ENCODE measurements at regions not wholly inside any gene's neighbourhood (a gene's known extent, or its start where the extent isn't known, plus 50 kb on each side); places are given as distances from the start of the nearest gene placed in this dataset.

- Histone ChIP-seq H3K79me2 (ENCODE audit: low read length) (no peaks in the 10 kb centered on the region), H3K4me2 (ENCODE audit: low read depth, low read length) (no peak overlapping the region), H2AFZ (ENCODE audit: low read length) (no peak overlapping the region), H3K9me3 (replicated peaks; ENCODE audit: insufficient read depth, low read length) (no peaks in the 10 kb centered on the region), H3K36me3 (replicated peaks; ENCODE audit: insufficient read depth, low read length) (no peaks in the 10 kb centered on the region), H3K9ac (ENCODE audit: low read length) (no peak overlapping the region), H3K4me3 (ENCODE audit: low read length) (no peak overlapping the region), H3K9me2 (replicated peaks; ENCODE audit: insufficient read depth, low read length) (no peaks in the 10 kb centered on the region), H3F3A (ENCODE audit: insufficient read depth, low read length) (no peaks in the 10 kb centered on the region), H3K27ac (ENCODE audit: low read length) (no peak overlapping the region), H3K4me1 (ENCODE audit: low read length) (no peaks in the 10 kb centered on the region), H3K27me3 (replicated peaks; ENCODE audit: insufficient read depth, low read length) (no peaks in the 10 kb centered on the region), H4K20me1 (ENCODE audit: insufficient read depth, low read length) (no peaks in the 10 kb centered on the region)
- TF ChIP-seq CTCF (IDR thresholded peaks at IDR 0.05; ENCODE audit: low read length) (no peak), EZH2 (optimal IDR thresholded peaks at IDR 0.05; ENCODE audit: low read depth, low read length) (no peak)
- no peak for DNase-seq
Measured at GRCh38 chr18:75582406-75582821, 154.9 kb upstream of the SMIM21 start.

- Histone ChIP-seq H3K27ac (ENCODE audit: low read length) (no peak overlapping the region), H3K79me2 (ENCODE audit: low read length) (no peaks in the 10 kb centered on the region), H3K4me1 (ENCODE audit: low read length) (no peaks in the 10 kb centered on the region), H3K9me3 (replicated peaks; ENCODE audit: insufficient read depth, low read length) (no peaks in the 10 kb centered on the region), H3K4me2 (ENCODE audit: low read depth, low read length) (no peak overlapping the region), H3K36me3 (replicated peaks; ENCODE audit: insufficient read depth, low read length) (no peaks in the 10 kb centered on the region), H3K4me3 (ENCODE audit: low read length) (no peak overlapping the region), H3K9ac (ENCODE audit: low read length) (no peak overlapping the region), H3K27me3 (replicated peaks; ENCODE audit: insufficient read depth, low read length) (no peaks in the 10 kb centered on the region), H4K20me1 (ENCODE audit: insufficient read depth, low read length) (no peaks in the 10 kb centered on the region), H2AFZ (ENCODE audit: low read length) (no peak overlapping the region), H3F3A (ENCODE audit: insufficient read depth, low read length) (no peaks in the 10 kb centered on the region), H3K9me2 (replicated peaks; ENCODE audit: insufficient read depth, low read length) (no peaks in the 10 kb centered on the region)
- no peak for TF ChIP-seq EZH2phosphoT487 (IDR thresholded peaks at IDR 0.05; ENCODE audit: low read length)
- no peak for TF ChIP-seq CTCF (IDR thresholded peaks at IDR 0.05; ENCODE audit: low read length)
- TF ChIP-seq EZH2 (optimal IDR thresholded peaks at IDR 0.05; ENCODE audit: low read depth, low read length), result no peak
- DNase-seq, result no peak
Measured at GRCh38 chr18:75581336-75582131, 154.0 kb upstream of the SMIM21 start.

GRCh38 chr18:75574187-75574586 is 146.7 kb upstream of the SMIM21 start:
- Histone ChIP-seq H3K36me3 (replicated peaks; ENCODE audit: insufficient read depth, low read length) (no peaks in the 10 kb centered on the region), H3K9me2 (replicated peaks; ENCODE audit: insufficient read depth, low read length) (no peaks in the 10 kb centered on the region), H3F3A (ENCODE audit: insufficient read depth, low read length) (no peaks in the 10 kb centered on the region), H4K20me1 (ENCODE audit: insufficient read depth, low read length) (no peaks in the 10 kb centered on the region), H3K9ac (ENCODE audit: low read length) (no peak overlapping the region), H3K9me3 (replicated peaks; ENCODE audit: insufficient read depth, low read length) (no peaks in the 10 kb centered on the region), H3K27ac (ENCODE audit: low read length) (no peak overlapping the region), H3K4me3 (ENCODE audit: low read length) (no peak overlapping the region), H3K27me3 (replicated peaks; ENCODE audit: insufficient read depth, low read length) (no peaks in the 10 kb centered on the region), H3K4me1 (ENCODE audit: low read length) (no peaks in the 10 kb centered on the region), H2AFZ (ENCODE audit: low read length) (no peak overlapping the region), H3K4me2 (ENCODE audit: low read depth, low read length) (no peak overlapping the region), H3K79me2 (ENCODE audit: low read length) (no peaks in the 10 kb centered on the region)
- no peak for TF ChIP-seq EZH2phosphoT487 (IDR thresholded peaks at IDR 0.05; ENCODE audit: low read length)
- TF ChIP-seq CTCF (IDR thresholded peaks at IDR 0.05; ENCODE audit: low read length), result no peak
- DNase-seq, result no peak
